ENCODE measurements at regions not wholly inside any gene's neighbourhood (a gene's known extent, or its start where the extent isn't known, plus 50 kb on each side); places are given as distances from the start of the nearest gene placed in this dataset.

DNA sequence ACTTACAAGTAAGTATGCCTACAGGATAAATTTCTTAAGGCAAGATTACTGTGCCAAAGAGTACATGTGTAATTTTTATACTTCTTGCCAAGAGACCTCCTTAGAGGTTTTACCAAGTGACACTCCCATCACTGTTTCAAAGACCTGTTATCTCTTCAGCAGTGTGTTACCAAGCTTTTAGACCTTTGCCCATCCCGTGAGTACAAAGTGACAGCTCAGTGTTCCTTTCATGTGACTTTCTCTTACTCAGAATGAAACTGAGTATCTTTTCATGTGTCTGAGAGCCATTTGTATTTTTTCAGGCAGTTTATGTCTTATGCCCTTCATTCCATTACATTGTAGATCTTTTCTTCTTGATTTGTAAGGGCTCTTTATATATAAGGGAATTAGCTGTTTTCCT lies 287.5 kb upstream of the SALL3 start:
- in situ Hi-C loops (cut with MboI; ENCODE audit: low sequenced_read_pairs): no loop called here

DNA sequence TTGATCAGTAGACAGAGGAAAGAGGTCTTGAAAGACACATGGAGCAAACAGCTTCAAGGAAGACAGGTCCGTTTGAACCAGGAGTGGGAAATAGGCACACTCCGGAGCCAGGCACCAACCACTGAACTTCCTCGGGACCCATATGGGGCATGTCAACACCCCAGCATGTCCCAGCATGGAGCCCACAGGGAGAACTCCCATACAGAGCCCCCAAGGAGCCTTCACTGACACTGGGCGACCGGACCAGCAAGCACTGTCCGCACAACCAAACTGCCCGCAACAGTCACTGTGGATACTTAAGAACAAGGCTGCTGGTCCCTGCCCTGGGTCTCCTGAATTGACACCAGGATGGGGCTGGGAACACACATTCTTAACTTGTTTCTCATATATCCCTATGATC lies 286.2 kb upstream of the SALL3 start:
- in situ Hi-C loops (cut with MboI; ENCODE audit: low sequenced_read_pairs): no loop called here

DNA sequence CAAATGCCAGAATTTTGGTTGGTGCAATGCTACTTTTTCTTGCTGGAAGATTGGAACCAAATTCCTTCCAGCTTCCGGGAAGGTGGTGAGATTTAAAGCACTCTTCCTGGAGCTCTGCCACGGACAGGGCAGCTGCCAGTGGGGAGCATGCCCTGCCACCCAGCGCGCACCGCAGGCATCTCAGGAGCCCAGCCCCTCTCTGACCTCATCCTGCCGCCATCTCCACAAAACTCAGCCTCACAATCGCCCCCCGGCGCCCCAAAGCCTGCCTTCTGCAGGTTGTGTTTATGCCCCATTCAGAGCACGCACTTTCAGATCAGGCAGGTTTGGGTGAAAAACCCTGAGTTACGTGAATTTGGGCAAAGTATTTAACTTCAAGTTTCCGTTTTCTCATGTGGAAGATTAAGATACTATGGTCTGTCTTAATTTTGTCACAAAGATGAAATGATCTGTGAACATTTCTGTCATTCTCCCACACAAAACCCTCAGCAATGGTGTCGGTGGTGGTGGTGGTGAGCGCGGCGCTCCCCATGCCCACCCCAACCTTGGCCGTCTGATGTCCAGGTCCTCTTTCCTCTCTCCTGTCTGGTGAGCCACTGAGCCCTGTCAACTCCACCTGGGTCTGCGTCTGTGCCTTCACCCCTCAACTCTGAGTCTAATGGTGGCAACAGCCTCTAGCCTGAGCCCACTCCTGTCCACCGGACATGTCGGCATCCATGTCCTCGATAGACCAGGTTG lies 282.8 kb upstream of the SALL3 start:
- in situ Hi-C loops (cut with MboI; ENCODE audit: low sequenced_read_pairs): no loop called here

DNA sequence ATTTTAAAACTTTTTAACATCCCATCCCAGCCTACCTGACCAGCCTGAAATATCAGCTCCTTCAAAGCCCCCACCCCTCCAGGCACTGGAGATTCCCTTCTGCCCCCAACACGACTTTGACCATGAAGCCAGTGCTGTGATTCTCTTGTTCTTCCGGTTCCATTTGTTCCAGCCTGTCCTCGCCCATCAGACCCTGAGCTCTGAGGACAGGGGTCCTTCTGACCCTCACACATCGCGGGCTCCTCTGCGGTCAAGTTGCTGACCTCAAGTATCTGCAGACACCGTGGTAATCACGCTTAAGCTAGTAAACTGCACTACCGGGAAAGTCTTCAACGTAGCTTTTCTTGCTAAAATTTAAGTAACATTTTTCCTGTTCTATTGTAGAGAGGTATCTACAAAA lies 282.2 kb upstream of the SALL3 start:
- in situ Hi-C loops (cut with MboI; ENCODE audit: low sequenced_read_pairs): no loop called here

DNA sequence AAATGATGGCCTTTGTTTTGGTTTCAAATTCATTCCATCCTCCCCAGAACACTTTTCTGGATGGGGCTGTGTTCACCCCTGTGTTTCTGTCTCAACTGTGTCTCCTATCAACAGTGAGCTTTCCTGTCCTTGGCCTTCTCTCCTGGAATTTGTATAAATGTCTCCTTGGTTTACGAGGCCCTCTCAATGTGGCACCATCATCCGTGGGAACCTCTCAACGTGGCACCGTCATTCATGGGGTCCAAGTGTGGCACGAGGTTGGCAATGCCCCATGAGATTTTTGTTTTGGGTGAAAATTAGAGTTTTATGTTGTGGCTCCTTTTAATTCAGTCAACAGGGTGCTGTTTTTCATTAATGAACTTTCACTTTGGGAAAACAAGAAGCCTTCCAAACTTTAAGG lies 280.7 kb upstream of the SALL3 start:
- in situ Hi-C loops (cut with MboI; ENCODE audit: low sequenced_read_pairs): no loop called here

DNA sequence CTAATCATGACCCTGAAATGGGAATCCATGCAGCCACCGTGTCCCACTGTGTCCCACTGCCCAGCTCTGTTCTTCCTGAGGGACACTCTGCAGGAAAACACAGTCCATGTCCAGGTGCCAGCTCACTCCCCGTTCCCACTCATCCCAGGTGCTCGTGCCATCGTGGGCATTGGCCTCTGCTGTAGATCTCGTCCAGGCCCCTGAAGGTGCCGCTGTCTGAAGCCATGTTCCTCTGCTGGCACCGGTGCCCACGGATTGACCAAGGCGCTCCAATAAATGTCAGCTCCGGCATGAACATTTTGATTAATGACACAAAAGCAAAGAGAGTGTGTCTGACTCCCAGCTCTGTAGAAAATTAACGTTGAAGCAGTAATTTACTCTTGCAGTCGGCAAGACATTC lies 280.1 kb upstream of the SALL3 start:
- in situ Hi-C loops (cut with MboI; ENCODE audit: low sequenced_read_pairs): no loop called here

DNA sequence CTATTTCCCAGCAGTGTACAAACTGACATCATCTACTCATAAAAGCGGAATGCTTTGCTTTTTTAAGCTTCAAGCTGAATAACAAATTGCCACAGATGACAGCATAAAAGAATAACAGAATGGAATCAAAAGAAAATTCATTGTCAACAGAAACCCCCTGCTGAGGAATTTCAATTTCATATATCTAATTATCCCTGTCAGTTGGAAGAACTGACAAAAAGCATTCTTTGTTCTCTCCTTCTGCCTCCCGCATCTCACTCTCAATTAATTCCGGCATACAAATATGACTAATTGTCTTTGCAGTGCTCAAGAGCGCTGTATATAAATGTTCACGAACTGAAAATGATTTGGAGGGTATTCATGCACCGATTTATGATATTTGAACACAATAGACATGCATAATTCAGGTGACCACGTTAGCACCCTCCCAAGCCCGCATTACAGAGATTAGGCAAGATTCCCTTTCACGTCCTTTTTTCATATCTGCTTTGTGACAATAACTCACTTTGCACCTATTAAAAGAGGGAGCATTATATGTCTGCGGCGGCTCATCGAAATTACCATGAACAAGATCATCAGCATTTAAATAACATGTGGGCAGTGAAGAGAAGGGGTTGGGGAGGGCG lies 277.7 kb upstream of the SALL3 start:
- in situ Hi-C loops (cut with MboI; ENCODE audit: low sequenced_read_pairs): loop anchor here (25.0 kb wide), 1 partner anchor 90 kb away; no protein-coding TSS in a partner anchor

DNA sequence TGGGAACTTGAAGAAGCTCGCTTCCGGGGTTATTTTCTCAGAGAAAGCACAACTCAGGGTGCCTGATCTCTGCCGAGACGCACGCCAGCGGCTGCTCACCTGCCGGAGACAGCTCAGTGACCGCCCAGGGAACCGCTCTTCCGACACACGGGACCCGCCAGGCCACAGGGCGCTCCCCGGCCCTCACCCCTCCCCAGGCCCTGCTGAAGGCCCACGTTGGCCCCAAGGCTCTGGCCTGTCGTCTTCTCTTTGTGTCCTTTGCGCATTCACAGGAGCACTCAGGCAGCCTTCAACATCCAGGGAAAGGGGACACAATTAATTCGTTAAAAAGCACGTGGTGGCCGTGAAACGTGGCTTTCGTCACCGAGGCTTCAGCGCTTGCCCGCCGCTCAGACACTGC lies 276.3 kb upstream of the SALL3 start:
- in situ Hi-C loops (cut with MboI; ENCODE audit: low sequenced_read_pairs): loop anchor here (25.0 kb wide), 1 partner anchor 91 kb away; no protein-coding TSS in a partner anchor

DNA sequence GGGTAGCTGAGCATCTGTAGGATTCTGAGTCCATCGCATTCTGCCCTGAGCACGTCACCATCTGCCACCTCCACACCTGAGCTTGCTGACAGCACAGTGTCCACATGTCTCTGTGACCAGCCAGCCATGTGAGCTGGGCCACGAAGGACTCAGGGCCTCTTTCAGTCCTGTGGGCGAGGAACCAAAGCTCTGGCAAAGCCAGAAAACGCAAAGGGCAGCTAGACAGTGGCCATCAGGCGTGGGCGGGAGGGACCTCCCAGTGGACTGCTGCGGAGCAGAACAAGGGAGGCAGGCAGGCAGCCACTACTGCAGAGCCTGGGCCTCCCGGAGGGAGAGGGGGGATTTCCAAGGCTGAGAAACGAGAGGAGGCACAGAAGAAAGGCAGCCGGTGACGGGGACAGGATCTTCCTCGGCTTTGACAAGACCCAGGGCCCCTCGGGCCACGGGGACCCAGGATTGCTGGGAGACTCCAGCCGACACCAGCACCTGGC lies 274.6 kb upstream of the SALL3 start:
- in situ Hi-C loops (cut with MboI; ENCODE audit: low sequenced_read_pairs): loop anchor here (25.0 kb wide), 1 partner anchor 93 kb away; no protein-coding TSS in a partner anchor

DNA sequence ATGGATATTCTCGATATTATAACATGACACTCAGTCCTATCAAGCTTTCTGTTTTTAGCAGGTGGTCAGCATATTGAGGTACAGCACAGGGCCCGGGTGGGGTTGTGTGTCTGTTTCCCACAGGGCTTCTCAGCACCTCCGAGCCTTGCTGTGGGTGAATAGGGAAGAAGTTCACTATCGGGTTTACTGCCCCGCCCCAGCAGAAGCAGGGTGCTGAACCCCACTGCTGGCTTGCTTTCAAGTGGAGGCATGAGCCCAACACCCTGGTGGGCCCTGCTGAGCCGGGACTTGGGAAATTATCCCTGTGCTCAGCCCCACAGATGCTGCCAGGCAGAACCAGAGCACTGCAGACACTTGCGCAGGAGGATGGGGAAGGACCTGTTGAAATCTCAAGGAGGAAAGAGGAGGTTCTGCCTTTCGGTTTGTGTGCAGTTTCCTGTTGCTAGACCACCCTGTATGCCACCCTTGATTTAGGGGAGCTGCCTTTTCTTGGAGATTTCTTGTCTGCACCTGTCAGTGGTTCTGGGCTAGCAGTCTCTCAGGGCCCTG lies 270.3 kb upstream of the SALL3 start:
- in situ Hi-C loops (cut with MboI; ENCODE audit: low sequenced_read_pairs): loop anchor here (25.0 kb wide), 1 partner anchor 97 kb away; no protein-coding TSS in a partner anchor

DNA sequence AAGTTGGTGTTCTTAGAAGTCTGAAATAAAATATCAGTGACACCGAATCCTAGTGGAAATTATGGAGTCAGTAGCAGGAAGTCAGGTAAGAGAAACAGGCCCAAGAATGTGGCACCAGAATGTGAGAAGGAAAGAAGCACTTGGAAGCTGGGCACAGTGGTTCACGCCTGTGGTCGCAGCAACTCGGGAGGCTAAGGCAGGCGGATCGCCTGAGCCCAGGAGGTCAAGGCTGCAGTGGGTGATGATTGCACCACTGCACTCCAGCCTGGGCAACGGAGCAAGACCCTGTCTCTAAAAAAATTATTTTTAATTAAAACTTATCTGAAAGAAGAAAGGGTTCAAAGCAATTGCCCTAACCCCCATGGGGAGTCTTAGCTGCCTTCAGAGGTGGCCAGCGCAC lies 268.3 kb upstream of the SALL3 start:
- in situ Hi-C loops (cut with MboI; ENCODE audit: low sequenced_read_pairs): loop anchor here (25.0 kb wide), 1 partner anchor 99 kb away; no protein-coding TSS in a partner anchor

DNA sequence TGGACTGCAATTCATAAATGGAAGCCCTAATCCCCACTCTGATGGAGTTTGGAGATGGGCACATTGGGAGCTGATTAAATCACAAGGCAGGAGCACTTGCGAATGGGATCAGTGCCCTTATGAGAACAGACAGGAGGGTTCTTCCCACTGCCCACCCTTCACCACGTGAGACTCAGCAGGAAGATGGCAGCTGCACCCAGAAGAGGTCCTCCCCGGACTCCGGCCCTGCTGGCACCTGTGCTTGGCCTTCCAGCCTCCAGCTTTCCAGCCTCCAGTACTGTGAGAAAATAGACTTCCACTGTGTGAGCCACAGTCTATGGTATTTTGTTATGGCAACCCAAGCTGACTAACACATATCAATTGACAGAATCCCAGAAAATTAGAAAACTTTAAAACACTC lies 267.6 kb upstream of the SALL3 start:
- in situ Hi-C loops (cut with MboI; ENCODE audit: low sequenced_read_pairs): loop anchor here (25.0 kb wide), 1 partner anchor 100 kb away; no protein-coding TSS in a partner anchor

DNA sequence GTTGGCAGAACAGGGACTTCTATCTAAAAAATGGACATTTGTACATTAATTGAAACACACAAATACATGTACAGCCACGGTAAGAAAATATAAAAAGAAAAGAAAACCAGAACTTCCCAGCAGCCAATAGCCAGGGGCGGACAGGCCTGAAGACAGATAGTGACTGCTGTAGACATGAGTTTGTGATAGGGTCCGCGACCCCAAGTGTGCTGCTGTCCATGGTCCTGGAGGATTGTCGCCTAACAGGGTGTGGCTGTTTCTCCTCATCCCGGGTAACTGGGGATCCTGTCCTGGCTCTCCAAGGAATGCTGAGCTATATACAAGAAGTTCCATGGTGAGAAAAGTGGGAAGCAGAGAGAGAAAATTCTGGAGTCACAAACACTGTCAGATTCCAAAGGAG lies 266.5 kb upstream of the SALL3 start:
- in situ Hi-C loops (cut with MboI; ENCODE audit: low sequenced_read_pairs): loop anchor here (25.0 kb wide), 1 partner anchor 101 kb away; no protein-coding TSS in a partner anchor

DNA sequence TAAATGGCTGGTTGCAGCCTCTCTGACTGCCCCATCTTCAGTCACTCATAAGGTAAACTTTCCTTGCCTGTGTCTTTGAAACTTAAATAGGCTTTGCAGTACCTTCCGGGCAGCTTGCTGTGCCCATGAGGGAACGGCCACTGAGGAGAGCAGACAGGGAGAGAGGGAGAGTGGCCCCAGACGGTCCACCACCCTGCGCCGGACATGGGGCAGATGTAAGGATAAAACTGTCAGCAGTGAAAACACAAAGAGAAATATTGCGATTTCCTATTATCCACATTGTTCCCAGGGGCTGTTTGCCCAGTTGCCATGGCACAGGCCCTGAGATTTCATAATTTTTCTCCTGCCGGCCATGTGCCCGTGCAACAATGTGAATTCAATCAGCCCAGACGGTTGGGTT lies 265.9 kb upstream of the SALL3 start:
- in situ Hi-C loops (cut with MboI; ENCODE audit: low sequenced_read_pairs): loop anchor here (25.0 kb wide), 1 partner anchor 101 kb away; no protein-coding TSS in a partner anchor

DNA sequence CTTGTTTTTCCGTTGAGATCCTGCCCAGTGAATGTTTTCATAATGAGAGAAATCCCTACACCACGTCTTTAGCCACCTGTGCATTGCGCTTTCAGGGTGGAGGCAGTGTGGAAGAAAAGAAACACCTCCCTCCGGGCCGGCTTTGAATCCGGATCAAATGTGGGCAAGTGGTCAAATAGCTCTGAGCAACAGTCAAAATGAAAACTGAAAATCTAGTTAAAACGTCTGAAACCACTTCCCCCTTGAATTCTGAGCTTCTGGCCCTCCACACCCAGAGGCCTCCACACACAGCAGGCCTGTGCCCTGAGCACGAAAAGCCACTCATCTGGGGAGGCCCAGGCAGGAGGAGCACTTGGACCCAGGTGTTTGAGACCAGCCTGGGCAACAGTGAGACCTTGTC lies 263.6 kb upstream of the SALL3 start:
- in situ Hi-C loops (cut with MboI; ENCODE audit: low sequenced_read_pairs): loop anchor here (25.0 kb wide), 1 partner anchor 104 kb away; no protein-coding TSS in a partner anchor

DNA sequence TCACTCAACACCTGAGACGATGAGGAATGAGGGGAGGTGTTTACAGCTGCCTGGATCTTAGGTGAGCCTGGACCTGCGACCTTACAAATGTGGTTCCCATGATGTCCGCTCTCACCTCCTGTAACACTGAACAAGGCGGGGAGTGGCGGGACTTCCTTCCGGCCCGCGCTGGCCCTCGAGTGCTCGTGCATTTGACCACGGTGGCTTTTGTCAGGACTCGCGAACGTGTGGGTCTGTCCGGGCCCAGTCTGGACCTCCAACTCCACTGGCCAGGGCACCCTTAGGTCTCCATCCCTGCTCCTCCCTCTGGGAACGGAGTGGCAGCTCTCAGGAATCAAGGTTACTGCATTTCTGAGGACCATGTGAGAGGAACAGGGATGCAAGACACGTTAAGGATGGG lies 263.0 kb upstream of the SALL3 start:
- in situ Hi-C loops (cut with MboI; ENCODE audit: low sequenced_read_pairs): loop anchor here (25.0 kb wide), 1 partner anchor 104 kb away; no protein-coding TSS in a partner anchor

DNA sequence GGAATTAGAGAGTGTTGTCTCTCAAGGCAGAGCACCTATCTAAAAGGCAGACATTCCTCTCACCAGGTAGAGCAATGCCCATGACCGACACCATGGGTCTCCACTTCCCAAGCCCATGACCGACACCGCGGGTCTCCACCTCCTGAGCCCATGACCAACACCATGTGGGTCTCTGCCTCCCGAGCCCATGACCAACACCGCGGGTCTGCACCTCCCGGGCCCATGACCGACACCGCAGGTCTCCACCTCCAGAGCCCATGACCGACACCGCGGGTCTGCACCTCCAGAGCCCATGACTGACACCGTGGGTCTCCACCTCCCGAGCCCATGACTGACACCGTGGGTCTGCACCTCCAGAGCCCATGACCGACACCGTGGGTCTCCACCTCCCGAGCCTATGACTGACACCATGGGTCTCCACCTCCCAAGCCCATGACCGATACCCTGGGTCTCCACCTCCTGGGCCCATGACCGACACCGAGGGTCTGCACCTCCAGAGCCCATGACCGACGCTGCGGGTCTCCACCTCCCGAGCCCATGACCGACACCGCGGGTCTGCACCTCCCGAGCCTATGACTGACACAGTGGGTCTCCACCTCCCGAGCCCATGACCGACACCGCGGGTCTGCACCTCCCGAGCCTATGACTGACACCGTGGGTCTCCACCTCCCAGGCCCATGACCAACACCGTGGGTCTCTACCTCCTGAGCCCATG lies 262.4 kb upstream of the SALL3 start:
- in situ Hi-C loops (cut with MboI; ENCODE audit: low sequenced_read_pairs): loop anchor here (25.0 kb wide), 1 partner anchor 105 kb away; no protein-coding TSS in a partner anchor

DNA sequence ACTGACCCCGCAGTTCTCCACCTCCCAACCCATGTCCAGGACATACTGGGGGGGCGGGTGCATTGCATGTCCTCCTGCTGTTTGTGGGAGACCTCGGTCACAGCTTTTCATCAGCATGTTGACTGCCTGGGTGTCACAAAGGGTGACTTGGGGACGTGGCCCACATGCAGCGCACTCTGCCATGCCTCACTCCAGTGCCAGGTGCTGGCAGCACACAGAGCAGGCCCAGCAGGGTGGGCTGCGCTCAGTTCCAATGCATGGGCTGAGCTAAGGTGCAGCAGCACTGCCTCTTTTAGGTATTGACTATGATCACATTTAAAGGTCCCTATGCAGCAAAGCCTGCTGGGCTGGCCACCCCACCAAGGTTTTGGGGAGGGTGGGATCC lies 261.9 kb upstream of the SALL3 start:
- in situ Hi-C loops (cut with MboI; ENCODE audit: low sequenced_read_pairs): loop anchor here (25.0 kb wide), 1 partner anchor 105 kb away; no protein-coding TSS in a partner anchor

DNA sequence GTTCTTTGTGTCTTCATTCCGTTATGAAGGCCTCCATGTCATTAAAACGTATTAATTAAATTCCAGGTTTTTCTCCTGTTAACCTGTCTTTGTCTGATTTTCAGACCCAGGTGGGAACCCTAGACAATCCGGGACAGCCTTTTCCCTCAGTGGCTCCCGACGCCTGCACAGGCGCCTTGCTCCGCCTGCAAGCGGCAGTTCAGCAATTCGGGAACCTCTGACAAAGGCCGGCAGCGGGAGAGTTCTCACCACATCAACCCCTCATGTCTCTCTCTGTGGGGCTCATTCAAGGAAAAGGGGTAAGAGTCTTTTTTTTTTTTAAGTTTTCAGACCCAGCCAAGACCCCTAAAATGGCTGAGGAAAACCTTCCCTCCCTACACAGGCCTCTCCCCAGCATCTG lies 259.8 kb upstream of the SALL3 start:
- in situ Hi-C loops (cut with MboI; ENCODE audit: low sequenced_read_pairs): loop anchor here (25.0 kb wide), 1 partner anchor 108 kb away; no protein-coding TSS in a partner anchor

DNA sequence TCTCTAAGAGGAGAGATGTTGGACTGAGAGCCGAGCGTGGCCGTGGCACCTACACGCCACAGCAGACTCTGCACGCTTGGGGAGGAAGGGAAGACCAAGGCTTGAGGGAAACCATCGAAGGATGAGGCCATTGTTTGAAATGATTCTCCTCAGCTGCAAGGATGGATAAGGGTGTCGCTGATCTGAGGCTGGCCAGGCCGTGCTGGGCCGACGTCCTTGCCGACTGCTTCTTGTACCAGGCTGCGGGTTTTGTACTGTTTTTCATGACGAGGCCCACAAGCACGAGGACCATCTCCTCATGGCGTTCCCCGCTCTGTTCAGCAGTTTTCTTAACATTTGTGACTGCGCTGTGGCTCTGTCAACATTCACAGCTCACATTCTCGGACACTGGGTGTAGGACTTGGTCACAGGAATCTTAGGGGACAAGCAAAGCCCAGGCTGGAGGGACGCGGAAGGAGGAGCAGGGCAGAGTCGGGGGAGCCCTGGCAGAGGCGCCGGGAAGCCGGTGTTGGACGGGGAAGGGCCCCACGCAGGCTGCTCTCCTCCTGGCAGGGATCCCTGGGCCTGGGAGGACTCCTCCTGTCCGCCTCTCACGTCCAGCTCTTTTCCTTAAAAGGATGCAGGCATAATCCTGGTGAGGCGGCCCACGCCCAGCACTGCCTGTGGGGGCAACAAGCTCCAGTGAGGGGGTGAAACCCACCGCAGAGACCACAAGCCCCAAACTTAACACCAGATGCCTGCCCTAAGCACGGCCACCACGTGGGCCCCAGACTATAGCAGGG lies 259.0 kb upstream of the SALL3 start:
- in situ Hi-C loops (cut with MboI; ENCODE audit: low sequenced_read_pairs): loop anchor here (25.0 kb wide), 1 partner anchor 108 kb away; no protein-coding TSS in a partner anchor

Measured in HL-60/S4 treated with phorbol 12-myristate 13-acetate at 8.2 ng/mL for 4 days and 3 days (cell line).